GM21447 (cell line): ENCODE measurements at regions not wholly inside any gene's neighbourhood (a gene's known extent, or its start where the extent isn't known, plus 50 kb on each side); places are given as distances from the start of the nearest gene placed in this dataset.
"Not testable (repeated sequence)": the region's sequence is repeated elsewhere in the genome, so short reads cannot be mapped to it uniquely, and the experiment has no call there.

ENCODE experiments used
- ATAC-seq: cut with Tn5 transposase; IDR thresholded peaks from one replicate; pipeline ENCODE4 v1.9.1; 2021; ENCODE audit not compliant: unreplicated experiment

GRCh38 chr5:106399391-106399790 is 1271.3 kb downstream of the EFNA5 start:
- no peak for ATAC-seq

GRCh38 chr5:106397700-106398099 is 1273.0 kb downstream of the EFNA5 start:
- no peak for ATAC-seq

- no peak for ATAC-seq
Observed at GRCh38 chr5:106393276-106393675, 1277.5 kb downstream of the EFNA5 start.

GRCh38 chr5:106392766-106393165 is 1278.0 kb downstream of the EFNA5 start:
- ATAC-seq: no peak

GRCh38 chr5:106387767-106388166 is 1283.0 kb downstream of the EFNA5 start:
- not testable (repeated sequence) for ATAC-seq

GRCh38 chr5:106386287-106386686 is 1284.5 kb downstream of the EFNA5 start:
- no peak for ATAC-seq

- no peak for ATAC-seq
Observed at GRCh38 chr5:106380736-106381135, 1290.0 kb downstream of the EFNA5 start.

GRCh38 chr5:106376522-106376921 is 1294.2 kb downstream of the EFNA5 start:
- no peak for ATAC-seq

- ATAC-seq: no peak
Observed at GRCh38 chr5:106374956-106375355, 1295.8 kb downstream of the EFNA5 start.

- ATAC-seq: no peak
Observed at GRCh38 chr5:106368021-106368420, 1302.7 kb downstream of the EFNA5 start.

GRCh38 chr5:106367281-106367680 is 1303.5 kb downstream of the EFNA5 start:
- ATAC-seq: no peak

GRCh38 chr5:106363578-106363977 is 1307.2 kb downstream of the EFNA5 start:
- no peak for ATAC-seq

GRCh38 chr5:106361905-106362304 is 1308.8 kb downstream of the EFNA5 start:
- ATAC-seq: no peak

GRCh38 chr5:106331415-106331814 is 1339.3 kb downstream of the EFNA5 start:
- ATAC-seq: no peak

GRCh38 chr5:106324356-106324755 is 1346.4 kb downstream of the EFNA5 start:
- no peak for ATAC-seq

- no peak for ATAC-seq
Observed at GRCh38 chr5:106321242-106321641, 1349.5 kb downstream of the EFNA5 start.

- ATAC-seq: no peak
Observed at GRCh38 chr5:106314221-106314824, 1356.4 kb downstream of the EFNA5 start.

GRCh38 chr5:106312360-106312759 is 1358.4 kb downstream of the EFNA5 start:
- no peak for ATAC-seq

GRCh38 chr5:106311230-106311915 is 1359.4 kb downstream of the EFNA5 start:
- no peak for ATAC-seq

GRCh38 chr5:106307265-106307664 is 1363.5 kb downstream of the EFNA5 start:
- ATAC-seq: no peak

GRCh38 chr5:106306313-106307028 is 1364.3 kb downstream of the EFNA5 start:
- no peak for ATAC-seq

- ATAC-seq: no peak
Observed at GRCh38 chr5:106303911-106304310, 1366.8 kb downstream of the EFNA5 start.
